ENCODE measurements at regions not wholly inside any gene's neighbourhood (a gene's known extent, or its start where the extent isn't known, plus 50 kb on each side); places are given as distances from the start of the nearest gene placed in this dataset.

GRCh38 chr1:208791456-208791855 lies 547.3 kb upstream of the PLXNA2 start:
- no peak for TF ChIP-seq CTCF (IDR thresholded peaks at IDR 0.05; ENCODE audit: insufficient read depth, low read length, poor library complexity, severe bottlenecking)
- TF ChIP-seq EZH2phosphoT487 (conservative IDR thresholded peaks at IDR 0.05; ENCODE audit: low read length), result no peak

Data from SU-DHL-6 (cell line).